NCI-H1105 treated with DMSO at 0.1 percent for 48 hours (cell line): ENCODE measurements at regions not wholly inside any gene's neighbourhood (a gene's known extent, or its start where the extent isn't known, plus 50 kb on each side); places are given as distances from the start of the nearest gene placed in this dataset.

Source experiments
- DNase-seq: peaks from one replicate; lab custom pipeline; 2025; lab: John Stamatoyannopoulos, UW

DNA sequence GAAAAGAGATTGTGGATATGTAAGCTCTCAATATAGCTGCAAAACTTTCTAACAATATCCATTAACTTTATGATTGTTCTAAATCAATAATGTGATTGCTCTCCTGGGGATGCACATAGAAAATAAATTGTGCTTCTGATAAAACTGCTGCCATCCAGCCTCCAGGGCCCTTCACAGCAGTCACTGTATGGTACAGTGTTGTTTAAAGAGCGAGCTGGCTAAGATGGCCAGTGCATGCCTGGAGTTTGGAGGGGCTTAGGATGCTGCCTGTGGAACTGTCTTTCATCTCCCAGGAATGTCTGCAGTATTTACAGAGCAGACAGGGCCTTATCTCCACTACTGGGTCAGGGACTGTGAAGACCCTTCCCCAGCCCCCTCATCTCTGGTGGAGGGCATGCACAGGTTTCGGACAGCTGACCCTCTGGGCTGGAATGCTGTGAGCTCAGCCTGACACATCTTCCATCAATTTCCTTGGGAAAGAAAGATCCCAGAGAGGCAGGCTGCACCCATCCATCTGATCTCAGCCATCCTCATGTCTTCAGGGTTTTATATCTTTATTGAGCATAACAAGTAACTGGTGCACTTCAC, 137.0 kb downstream of the PLPP3 start:
- no peak for DNase-seq

DNA sequence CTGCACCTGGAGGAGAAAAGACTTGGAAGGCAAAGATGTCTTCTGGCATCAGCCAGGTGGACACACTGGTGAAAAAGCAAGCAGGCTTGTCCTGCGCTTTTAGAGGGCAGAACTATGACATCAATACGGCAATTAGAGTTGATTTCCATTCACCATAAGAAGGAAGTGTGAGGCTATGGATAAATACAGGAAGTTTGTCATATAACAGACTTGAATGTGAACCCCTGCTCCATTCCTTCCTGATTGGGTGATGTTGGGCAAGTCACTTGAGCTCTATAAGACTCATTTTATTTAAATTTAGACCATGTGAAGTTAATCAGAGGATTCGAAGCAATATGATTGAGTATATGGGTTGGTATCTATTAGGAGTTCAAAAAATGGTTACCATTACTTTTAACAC, 137.8 kb downstream of the PLPP3 start:
- DNase-seq = no peak

DNA sequence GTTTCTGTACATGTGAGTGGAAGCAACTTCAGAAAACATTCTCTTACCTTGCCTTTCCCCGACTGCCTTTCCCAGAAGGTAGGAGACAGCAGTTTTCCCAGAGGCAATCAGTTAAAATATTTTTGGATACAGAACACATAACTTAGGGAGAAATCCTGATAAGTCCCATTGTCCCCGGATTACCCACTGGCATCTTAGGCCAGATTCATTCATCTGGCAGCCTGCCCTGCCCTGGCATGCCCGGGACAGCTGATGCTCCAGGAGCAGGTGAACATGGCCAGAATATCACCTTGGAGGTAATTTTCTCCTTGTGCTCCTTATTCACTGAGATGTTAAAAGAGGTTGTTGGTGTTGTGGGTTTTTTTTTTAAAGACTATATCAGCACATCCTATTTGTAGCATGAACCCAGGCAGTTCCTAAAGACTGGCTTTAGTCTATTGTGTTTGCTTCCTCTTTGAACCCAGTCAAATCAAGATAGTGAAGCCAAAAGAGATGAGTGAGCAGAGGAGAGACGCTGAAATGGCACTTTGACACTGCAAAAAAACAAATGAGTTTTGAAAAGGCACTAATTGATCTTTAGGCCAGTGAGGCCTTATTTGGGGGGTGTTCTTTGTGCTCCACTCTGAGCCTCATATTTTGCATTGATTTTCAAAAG, 139.6 kb downstream of the PLPP3 start:
- peak; percentile 90 for DNase-seq

- no peak for DNase-seq
Observed at GRCh38 chr1:56438901-56439551, 140.3 kb downstream of the PLPP3 start.

DNA sequence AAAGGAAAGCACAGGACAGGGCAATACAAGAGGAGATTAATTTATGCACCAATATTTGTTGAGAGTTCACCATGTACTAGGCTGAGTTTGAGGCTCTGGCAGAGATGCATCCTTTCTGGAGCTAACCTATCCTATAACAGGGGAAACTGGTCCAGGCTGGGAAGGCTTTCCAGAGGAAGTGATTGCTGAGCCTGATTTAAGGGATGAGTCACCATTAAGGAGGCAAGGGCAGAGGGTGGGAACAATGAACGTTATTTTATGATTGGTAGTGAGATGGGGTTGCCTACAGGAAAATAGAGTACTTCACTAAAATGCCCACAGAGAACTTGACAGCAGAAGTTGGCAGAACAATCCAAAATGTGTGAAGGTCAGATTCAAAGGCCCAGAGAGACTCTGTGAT, 141.4 kb downstream of the PLPP3 start:
- no peak for DNase-seq

DNA sequence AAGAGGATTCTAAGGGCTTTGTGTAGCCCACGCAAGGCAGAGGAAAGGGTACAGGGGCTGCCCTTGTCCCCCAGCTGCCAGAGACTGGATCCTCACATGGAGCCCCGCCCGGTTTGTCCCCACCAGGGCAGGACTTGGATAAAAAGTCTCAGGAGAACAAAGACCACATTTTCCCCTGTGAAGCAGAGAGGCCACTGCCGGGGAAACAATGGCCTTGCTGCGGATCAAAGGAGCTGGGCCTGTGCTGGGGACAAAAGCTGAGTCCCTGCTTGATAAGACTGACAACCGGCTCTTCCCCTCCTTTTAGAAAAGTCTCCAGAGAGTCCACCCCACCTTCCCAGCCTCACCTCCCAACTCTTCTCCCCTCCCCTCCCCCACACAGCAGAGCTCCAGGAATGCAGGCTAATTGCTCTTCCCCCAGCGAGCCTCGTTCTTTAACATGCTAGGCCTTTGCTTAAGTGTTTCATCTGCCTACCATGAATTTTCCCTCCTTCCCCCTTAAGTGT, 142.4 kb downstream of the PLPP3 start:
- no peak for DNase-seq

DNA sequence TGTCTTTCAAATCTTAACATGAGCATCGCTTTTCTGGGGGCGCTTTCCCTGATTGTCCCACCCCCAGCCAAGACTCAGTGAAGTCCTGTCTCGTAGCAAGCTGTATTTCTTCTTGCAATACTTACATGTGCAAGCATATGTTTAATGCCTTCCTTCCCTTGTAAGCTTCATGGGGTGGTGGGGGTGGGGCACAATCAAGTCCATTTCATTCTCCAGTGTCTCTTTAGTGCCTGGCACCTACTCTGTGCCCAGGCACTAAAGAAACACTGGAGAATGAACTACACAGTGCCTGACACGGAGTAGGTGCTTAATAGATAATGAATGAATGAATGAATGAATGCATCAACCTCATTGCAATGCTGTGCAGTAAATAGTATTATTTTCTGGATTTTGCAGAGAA, 143.1 kb downstream of the PLPP3 start:
- no peak for DNase-seq

GRCh38 chr1:56435434-56436262, 143.7 kb downstream of the PLPP3 start:
- DNase-seq = no peak

DNA sequence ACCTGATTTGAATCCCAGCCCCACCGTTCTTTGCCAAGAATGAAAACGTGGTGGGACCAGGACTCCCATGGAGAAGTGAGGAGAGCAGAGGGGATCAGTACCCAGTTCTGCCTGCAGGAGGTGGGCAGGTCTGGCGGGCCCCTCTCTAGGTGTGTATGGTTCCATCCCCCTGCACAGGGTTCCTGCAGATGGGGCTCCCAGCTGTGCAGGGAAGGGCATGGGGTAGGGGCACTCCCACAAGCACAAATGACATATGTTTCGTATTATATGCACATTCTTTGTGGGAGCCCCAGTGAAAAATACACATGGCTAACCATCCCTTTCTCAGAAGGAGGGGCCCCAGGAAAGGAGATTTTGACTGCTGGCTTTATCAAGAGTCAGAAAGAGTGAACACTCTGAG, 144.6 kb downstream of the PLPP3 start:
- DNase-seq = no peak

DNA sequence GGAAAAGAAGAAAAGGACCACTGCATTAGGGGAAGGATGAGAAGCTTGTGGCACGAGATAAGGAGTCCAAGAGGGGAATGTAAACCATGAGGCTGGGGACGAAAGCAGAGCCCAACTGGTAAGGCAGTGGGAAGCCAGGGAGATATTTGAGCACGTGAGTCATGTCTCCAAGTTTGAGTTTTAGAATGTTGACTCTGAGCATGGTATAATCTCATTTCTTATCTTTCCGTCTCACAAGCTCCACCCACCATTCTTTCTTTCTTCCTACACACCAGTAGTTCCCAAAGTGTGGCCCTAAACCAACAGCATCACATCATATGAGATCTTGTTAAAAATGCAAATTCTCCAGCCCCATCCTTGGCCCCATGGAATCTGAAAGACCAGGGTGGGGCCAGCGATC, 145.3 kb downstream of the PLPP3 start:
- no peak for DNase-seq

- no peak for DNase-seq
Observed at GRCh38 chr1:56433056-56433577, 146.2 kb downstream of the PLPP3 start.

GRCh38 chr1:56432166-56432971, 147.0 kb downstream of the PLPP3 start:
- no peak for DNase-seq

GRCh38 chr1:56430141-56430839, 149.1 kb downstream of the PLPP3 start:
- DNase-seq = no peak

DNA sequence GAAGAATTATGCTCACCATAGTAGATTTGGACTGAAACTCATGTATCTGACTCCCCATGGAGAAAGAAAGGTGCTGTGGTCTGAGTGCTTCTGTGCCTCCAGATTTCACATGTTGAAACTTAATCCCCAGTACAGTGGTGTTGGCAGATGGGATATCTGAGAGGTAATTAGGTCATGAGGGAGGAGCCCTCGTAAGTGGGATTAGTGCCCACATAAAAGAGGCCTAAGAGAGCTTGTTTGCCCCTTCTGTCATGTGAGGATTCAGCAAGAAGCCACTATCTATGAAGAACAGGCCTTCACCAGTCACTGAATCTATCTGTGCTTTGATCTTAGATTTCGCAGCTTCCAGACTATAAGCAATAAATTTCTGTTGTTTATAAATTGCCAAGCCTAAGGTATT, 150.1 kb downstream of the PLPP3 start:
- no peak for DNase-seq

DNA sequence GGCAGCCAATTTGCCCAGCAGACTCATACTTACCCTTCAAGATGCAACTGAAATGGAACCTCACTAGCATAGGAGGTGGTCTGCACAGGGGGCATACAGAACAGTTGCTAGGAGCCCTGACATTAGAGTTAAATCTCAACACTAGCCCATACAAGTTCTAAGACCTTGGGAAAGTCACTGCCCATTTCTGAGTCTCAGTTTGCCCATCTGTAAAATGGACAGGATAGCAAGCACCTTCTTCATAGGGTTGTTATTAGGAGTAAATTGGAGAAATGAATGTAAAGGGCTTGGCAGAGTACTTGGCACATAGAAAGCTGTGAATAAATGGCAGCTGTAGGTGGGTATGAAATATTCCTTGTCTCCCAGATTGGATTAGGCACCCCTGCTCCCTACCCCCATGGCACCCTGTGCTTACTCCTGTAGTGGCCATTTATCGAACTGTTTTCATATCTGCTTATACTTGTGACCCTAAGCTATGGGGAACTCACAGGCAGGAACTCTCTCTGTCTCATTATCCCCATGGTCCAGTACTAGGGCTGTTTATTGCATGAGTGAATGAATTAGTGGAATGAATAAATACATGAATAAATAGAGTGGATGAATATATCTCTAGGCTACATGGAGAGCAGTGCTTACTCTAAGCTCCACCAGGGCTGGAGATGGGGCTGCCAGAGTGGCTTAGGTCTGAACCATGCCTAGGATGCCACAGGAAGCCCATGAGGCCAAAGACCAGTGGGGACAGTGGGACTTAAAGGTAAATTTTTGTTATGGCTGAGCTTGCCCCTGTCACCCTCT, 152.6 kb downstream of the PLPP3 start:
- DNase-seq = no peak

- DNase-seq = no peak
Observed at GRCh38 chr1:56425494-56426037, 153.8 kb downstream of the PLPP3 start.

GRCh38 chr1:56424744-56425493, 154.4 kb downstream of the PLPP3 start:
- no peak for DNase-seq

GRCh38 chr1:56423716-56424115, 155.6 kb downstream of the PLPP3 start:
- DNase-seq = no peak

DNA sequence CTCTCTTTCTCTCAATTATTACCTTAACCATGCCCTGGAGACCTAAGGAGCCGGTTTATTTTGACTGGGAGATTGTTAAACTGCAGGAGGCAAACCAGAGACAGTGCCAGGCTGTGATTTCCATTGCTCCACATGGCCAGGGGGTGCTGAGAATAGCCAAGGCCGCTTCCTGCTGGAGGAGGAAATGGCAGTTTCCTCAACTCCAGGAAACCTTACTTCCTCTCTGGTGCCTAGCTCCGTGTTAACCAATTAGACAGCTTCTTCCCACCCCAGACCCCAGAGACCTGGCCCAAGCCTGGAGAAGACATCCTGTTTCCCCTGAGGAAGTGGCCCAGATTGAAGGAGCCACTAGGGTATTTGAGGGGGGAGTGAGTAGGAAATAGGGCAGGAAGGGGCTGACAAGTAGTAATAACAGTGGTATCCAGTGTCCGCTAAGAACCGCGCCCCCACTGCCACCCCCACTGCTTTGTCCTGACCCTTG, 161.2 kb downstream of the PLPP3 start:
- no peak for DNase-seq
